Testis (tissue), 2 donors: ENCODE measurements at regions not wholly inside any gene's neighbourhood (a gene's known extent, or its start where the extent isn't known, plus 50 kb on each side); places are given as distances from the start of the nearest gene placed in this dataset.

Experiments used
- CTCF ChIP-seq, 3 experiments: fragments of 450-650 bp in 2 of 3; fragments of 200-600 bp in 1 of 3; sonication (generic) in 1 of 3; IDR thresholded peaks; one replicate each; pipeline ENCODE4 v1.5.1; 2016 to 2019; ENCODE audit warnings: antibody characterized with exemption in 3 of 3, mild to moderate bottlenecking in 2 of 3, moderate library complexity in 1 of 3
- POLR2A ChIP-seq: fragments of 450-650 bp; IDR thresholded peaks from one replicate; pipeline ENCODE4 v1.6.1; 2017; ENCODE audit warnings: antibody characterized with exemption, mild to moderate bottlenecking, moderate library complexity

GRCh38 chr10:130900441-130901160, 410.9 kb downstream of the TCERG1L start:
- no peak for TF ChIP-seq CTCF (IDR thresholded peaks at IDR 0.05)
- TF ChIP-seq POLR2A = no peak
